ENCODE measurements at regions not wholly inside any gene's neighbourhood (a gene's known extent, or its start where the extent isn't known, plus 50 kb on each side); places are given as distances from the start of the nearest gene placed in this dataset.

DNA sequence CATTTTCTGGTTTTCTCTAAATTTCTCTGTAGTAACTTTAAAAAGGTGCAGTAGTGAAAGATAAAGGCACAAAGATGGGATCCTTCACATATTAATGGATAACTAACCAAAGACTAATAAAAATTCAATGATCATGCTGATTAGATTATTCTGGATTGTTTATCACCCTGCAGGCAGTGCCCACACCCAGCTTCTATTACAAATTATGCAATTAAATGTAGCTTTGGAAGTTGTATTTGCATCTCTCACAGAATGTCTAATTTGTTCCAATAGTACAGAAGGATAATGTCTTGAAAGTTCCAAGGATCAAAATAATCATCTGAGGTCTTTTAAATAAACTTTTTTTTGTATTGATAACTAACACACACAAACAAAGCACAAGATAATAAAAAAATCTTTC lies 837.6 kb downstream of the HACE1 start:
- H3K79me2 ChIP-seq (ENCODE audit: control insufficient read depth, insufficient read depth, low read length), result no peaks in the 10 kb centered on the region
- no TSS peak for BruUV-seq (replicated peaks)
- no peaks in the 10 kb centered on the region for H3K4me1 ChIP-seq (ENCODE audit: control insufficient read depth, extremely low read depth, insufficient read depth, low read length)
- dilution Hi-C loops (cut with MboI; ENCODE audit: extremely low pct_ligation_motif_present, low sequenced_read_pairs) (no loop called here), intact Hi-C loops (cut with micrococcal nuclease) (no loop called here)
- POLR2A ChIA-PET, result no interaction called here
- no peak overlapping the region for H3K4me2 ChIP-seq (ENCODE audit: insufficient read depth, low read length)
- CTCF ChIA-PET, result no interaction called here
- H3K27ac ChIP-seq (ENCODE audit: insufficient read depth, low read depth, low read length), result no peak overlapping the region
- H3K9me3 ChIP-seq (replicated peaks; ENCODE audit: control insufficient read depth, insufficient read depth, low read length), result no peaks in the 10 kb centered on the region
- H3K4me3 ChIP-seq (replicated peaks in 1 of 3; ENCODE audit: insufficient read depth in 1 of 3, low read depth in 1 of 3, low read length in 3 of 3), result no peak overlapping the region
- no peak overlapping the region for H2AFZ ChIP-seq (ENCODE audit: low read depth, low read length)
- H3K36me3 ChIP-seq (ENCODE audit: control insufficient read depth in 2 of 2, extremely low read depth in 1 of 2, insufficient read depth in 2 of 2, low read length in 2 of 2), result no peaks in the 10 kb centered on the region
- TF ChIP-seq GATA2 (IDR thresholded peaks at IDR 0.05; ENCODE audit: insufficient read depth, insufficient read length, low read depth, low read length) (no peak), MYC (IDR thresholded peaks at IDR 0.05; ENCODE audit: low read depth, low read length) (no peak)
- TF ChIP-seq, protein P1, sequence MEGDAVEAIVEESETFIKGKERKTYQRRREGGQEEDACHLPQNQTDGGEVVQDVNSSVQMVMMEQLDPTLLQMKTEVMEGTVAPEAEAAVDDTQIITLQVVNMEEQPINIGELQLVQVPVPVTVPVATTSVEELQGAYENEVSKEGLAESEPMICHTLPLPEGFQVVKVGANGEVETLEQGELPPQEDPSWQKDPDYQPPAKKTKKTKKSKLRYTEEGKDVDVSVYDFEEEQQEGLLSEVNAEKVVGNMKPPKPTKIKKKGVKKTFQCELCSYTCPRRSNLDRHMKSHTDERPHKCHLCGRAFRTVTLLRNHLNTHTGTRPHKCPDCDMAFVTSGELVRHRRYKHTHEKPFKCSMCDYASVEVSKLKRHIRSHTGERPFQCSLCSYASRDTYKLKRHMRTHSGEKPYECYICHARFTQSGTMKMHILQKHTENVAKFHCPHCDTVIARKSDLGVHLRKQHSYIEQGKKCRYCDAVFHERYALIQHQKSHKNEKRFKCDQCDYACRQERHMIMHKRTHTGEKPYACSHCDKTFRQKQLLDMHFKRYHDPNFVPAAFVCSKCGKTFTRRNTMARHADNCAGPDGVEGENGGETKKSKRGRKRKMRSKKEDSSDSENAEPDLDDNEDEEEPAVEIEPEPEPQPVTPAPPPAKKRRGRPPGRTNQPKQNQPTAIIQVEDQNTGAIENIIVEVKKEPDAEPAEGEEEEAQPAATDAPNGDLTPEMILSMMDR (IDR thresholded peaks at IDR 0.05; ENCODE audit: extremely low read depth in 1 of 2, insufficient read depth in 1 of 2, low read depth in 1 of 2, low read length in 2 of 2), result no peak
- DNase-seq (ENCODE audit: low read depth, low spot score) (no peak), FAIRE-seq (no peak)
- H3K9ac ChIP-seq (replicated peaks; ENCODE audit: extremely low read depth, insufficient read depth, low read length), result no peak overlapping the region
- no peaks in the 10 kb centered on the region for H3K27me3 ChIP-seq (ENCODE audit: control insufficient read depth in 2 of 2, insufficient read depth in 2 of 2, low read length in 2 of 2)
- no peaks in the 10 kb centered on the region for H4K20me1 ChIP-seq (replicated peaks; ENCODE audit: control insufficient read depth, extremely low read depth, insufficient read depth, low read length)
- no peaks in the 10 kb centered on the region for H3K9me1 ChIP-seq (replicated peaks; ENCODE audit: control insufficient read depth, extremely low read depth, insufficient read depth, low read length)

DNA sequence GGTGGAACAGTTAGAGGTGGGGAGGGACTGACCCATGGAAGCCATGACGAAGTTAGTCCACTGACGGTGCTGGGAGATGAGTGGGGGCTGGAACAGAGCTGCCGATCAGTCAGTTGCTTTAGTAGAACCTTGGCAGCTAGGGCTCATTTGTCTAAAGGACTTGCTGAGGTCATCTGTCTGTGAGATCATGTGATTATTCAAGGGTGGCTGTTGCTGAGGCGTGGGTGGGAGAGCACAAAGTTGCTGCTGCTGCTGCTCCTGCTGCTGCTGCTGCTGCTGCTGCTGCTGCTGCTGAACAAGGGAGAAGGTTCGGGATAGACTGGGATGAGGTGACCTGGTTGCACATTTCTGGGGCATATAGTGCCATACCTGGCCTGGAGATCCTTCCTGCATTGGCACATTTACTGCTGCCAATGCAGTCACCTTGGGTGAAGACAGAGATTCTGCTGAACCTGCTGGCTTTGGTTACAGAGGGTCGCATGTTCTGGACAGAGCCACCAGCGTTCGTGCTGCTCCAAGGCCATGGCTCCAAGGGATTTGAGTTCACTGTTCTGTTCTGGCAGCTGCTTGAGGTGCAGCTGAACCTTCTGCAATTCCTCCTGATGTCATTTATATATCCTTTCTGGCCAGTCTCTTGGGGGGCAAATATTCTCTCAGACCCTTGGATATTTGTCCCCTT lies 840.5 kb downstream of the HACE1 start:
- H3K4me1 ChIP-seq (ENCODE audit: control insufficient read depth, extremely low read depth, insufficient read depth, low read length), result no peaks in the 10 kb centered on the region
- H3K9ac ChIP-seq (replicated peaks; ENCODE audit: extremely low read depth, insufficient read depth, low read length), result no peak overlapping the region
- H2AFZ ChIP-seq (ENCODE audit: low read depth, low read length), result no peak overlapping the region
- no peaks in the 10 kb centered on the region for H4K20me1 ChIP-seq (replicated peaks; ENCODE audit: control insufficient read depth, extremely low read depth, insufficient read depth, low read length)
- intact Hi-C loops (cut with micrococcal nuclease), result no loop called here
- H3K36me3 ChIP-seq (ENCODE audit: control insufficient read depth in 2 of 2, extremely low read depth in 1 of 2, insufficient read depth in 2 of 2, low read length in 2 of 2), result no peaks in the 10 kb centered on the region
- H3K4me2 ChIP-seq (ENCODE audit: insufficient read depth, low read length), result no peak overlapping the region
- DNase-seq (ENCODE audit: low read depth, low spot score) (no peak), FAIRE-seq (no peak)
- no peaks in the 10 kb centered on the region for H3K79me2 ChIP-seq (ENCODE audit: control insufficient read depth, insufficient read depth, low read length)
- no peaks in the 10 kb centered on the region for H3K9me1 ChIP-seq (replicated peaks; ENCODE audit: control insufficient read depth, extremely low read depth, insufficient read depth, low read length)
- ChIA-PET POLR2A (no interaction called here), CTCF (no interaction called here)
- dilution Hi-C loops (cut with MboI; ENCODE audit: extremely low pct_ligation_motif_present, low sequenced_read_pairs), result no loop called here
- no TSS peak for BruUV-seq (replicated peaks)
- no peak overlapping the region for H3K4me3 ChIP-seq (replicated peaks in 1 of 3; ENCODE audit: insufficient read depth in 1 of 3, low read depth in 1 of 3, low read length in 3 of 3)
- no peaks in the 10 kb centered on the region for H3K9me3 ChIP-seq (replicated peaks; ENCODE audit: control insufficient read depth, insufficient read depth, low read length)
- TF ChIP-seq EZH2 (IDR thresholded peaks at IDR 0.05; ENCODE audit: borderline replicate concordance, low read depth, low read length, severe bottlenecking) (no peak), POLR2AphosphoS5 (IDR thresholded peaks at IDR 0.05; ENCODE audit: insufficient read depth, low read depth, low read length) (no peak), JUN (IDR thresholded peaks at IDR 0.05; ENCODE audit: borderline replicate concordance, insufficient read depth, insufficient read length, low read depth) (no peak), GATA2 (IDR thresholded peaks at IDR 0.05; ENCODE audit: insufficient read depth, insufficient read length, low read depth, low read length) (no peak), POLR2A (IDR thresholded peaks at IDR 0.05; ENCODE audit: low read depth, low read length) (no peak), MYC (IDR thresholded peaks at IDR 0.05; ENCODE audit: low read depth, low read length) (no peak)
- TF ChIP-seq, protein P1 (IDR thresholded peaks at IDR 0.05; ENCODE audit: extremely low read depth in 1 of 2, insufficient read depth in 1 of 2, low read depth in 1 of 2, low read length in 2 of 2), result no peak
- TF ChIP-seq, protein P2, sequence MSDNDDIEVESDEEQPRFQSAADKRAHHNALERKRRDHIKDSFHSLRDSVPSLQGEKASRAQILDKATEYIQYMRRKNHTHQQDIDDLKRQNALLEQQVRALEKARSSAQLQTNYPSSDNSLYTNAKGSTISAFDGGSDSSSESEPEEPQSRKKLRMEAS (IDR thresholded peaks at IDR 0.05; ENCODE audit: insufficient read depth, insufficient read length), result no peak
- no peak overlapping the region for H3K27ac ChIP-seq (ENCODE audit: insufficient read depth, low read depth, low read length)
- H3K27me3 ChIP-seq (ENCODE audit: control insufficient read depth in 2 of 2, insufficient read depth in 2 of 2, low read length in 2 of 2), result no peaks in the 10 kb centered on the region

Measured in endothelial cell of umbilical vein (primary cell).